ENCODE measurements at regions not wholly inside any gene's neighbourhood (a gene's known extent, or its start where the extent isn't known, plus 50 kb on each side); places are given as distances from the start of the nearest gene placed in this dataset.

- no peaks in the 10 kb centered on the region for H3K9me3 ChIP-seq (ENCODE audit: control insufficient read depth, low read length)
- Mint-ChIP-seq H3K27me3 (ENCODE audit: insufficient read depth) (peaks cover 2% of the 10 kb centered on the region), H3K9me3 (no peaks in the 10 kb centered on the region), H3K36me3 (ENCODE audit: low read depth) (peaks cover 4% of the 10 kb centered on the region), H3K27ac (no peak overlapping the region), H3K4me1 (peaks cover 26% of the 10 kb centered on the region), H3K4me3 (no peak overlapping the region)
- TF ChIP-seq CTCF (conservative IDR thresholded peaks at IDR 0.05): no peak
- H3K27ac ChIP-seq (ENCODE audit: low read depth, low read length): no peak overlapping the region
- DNase-seq: no peak
- no peaks in the 10 kb centered on the region for H3K36me3 ChIP-seq (ENCODE audit: control insufficient read depth, insufficient read depth, low read length)
- H3K4me1 ChIP-seq (ENCODE audit: control insufficient read depth, insufficient read depth, low read length): peaks cover 8% of the 10 kb centered on the region
- H3K4me3 ChIP-seq (ENCODE audit: low read length): no peak overlapping the region
- no peak overlapping the region for H3K9ac ChIP-seq (ENCODE audit: extremely low read depth, low read length, poor library complexity, severe bottlenecking)
- no peaks in the 10 kb centered on the region for H3K27me3 ChIP-seq (ENCODE audit: control insufficient read depth, insufficient read depth, low read length, poor library complexity, severe bottlenecking)
- WGBS, 2 experiments (ENCODE audit: insufficient coverage in 1 of 2, insufficient read length in 1 of 2): 90 to 100% methylated on average over 1 of the region's 1 CpG
Observed at GRCh38 chr15:81942157-81942556, 103.7 kb downstream of the MEX3B start.

GRCh38 chr15:81941479-81941878 is 104.3 kb downstream of the MEX3B start:
- Mint-ChIP-seq H3K36me3 (ENCODE audit: low read depth) (peaks cover 2% of the 10 kb centered on the region), H3K4me1 (peaks cover 29% of the 10 kb centered on the region), H3K4me3 (no peak overlapping the region), H3K9me3 (no peaks in the 10 kb centered on the region), H3K27ac (no peak overlapping the region), H3K27me3 (ENCODE audit: insufficient read depth) (peaks cover 2% of the 10 kb centered on the region)
- no peak overlapping the region for H3K27ac ChIP-seq (ENCODE audit: low read depth, low read length)
- peaks cover 8% of the 10 kb centered on the region for H3K4me1 ChIP-seq (ENCODE audit: control insufficient read depth, insufficient read depth, low read length)
- H3K27me3 ChIP-seq (ENCODE audit: control insufficient read depth, insufficient read depth, low read length, poor library complexity, severe bottlenecking): no peaks in the 10 kb centered on the region
- no peak for TF ChIP-seq CTCF (conservative IDR thresholded peaks at IDR 0.05)
- no peak overlapping the region for H3K9ac ChIP-seq (ENCODE audit: extremely low read depth, low read length, poor library complexity, severe bottlenecking)
- no peaks in the 10 kb centered on the region for H3K36me3 ChIP-seq (ENCODE audit: control insufficient read depth, insufficient read depth, low read length)
- no peak for DNase-seq
- no peak overlapping the region for H3K4me3 ChIP-seq (ENCODE audit: low read length)
- 65 to 70% methylated on average over 4 of the region's 4 CpGs for WGBS, 2 experiments (ENCODE audit: insufficient coverage in 1 of 2, insufficient read length in 1 of 2)
- H3K9me3 ChIP-seq (ENCODE audit: control insufficient read depth, low read length): no peaks in the 10 kb centered on the region

DNA sequence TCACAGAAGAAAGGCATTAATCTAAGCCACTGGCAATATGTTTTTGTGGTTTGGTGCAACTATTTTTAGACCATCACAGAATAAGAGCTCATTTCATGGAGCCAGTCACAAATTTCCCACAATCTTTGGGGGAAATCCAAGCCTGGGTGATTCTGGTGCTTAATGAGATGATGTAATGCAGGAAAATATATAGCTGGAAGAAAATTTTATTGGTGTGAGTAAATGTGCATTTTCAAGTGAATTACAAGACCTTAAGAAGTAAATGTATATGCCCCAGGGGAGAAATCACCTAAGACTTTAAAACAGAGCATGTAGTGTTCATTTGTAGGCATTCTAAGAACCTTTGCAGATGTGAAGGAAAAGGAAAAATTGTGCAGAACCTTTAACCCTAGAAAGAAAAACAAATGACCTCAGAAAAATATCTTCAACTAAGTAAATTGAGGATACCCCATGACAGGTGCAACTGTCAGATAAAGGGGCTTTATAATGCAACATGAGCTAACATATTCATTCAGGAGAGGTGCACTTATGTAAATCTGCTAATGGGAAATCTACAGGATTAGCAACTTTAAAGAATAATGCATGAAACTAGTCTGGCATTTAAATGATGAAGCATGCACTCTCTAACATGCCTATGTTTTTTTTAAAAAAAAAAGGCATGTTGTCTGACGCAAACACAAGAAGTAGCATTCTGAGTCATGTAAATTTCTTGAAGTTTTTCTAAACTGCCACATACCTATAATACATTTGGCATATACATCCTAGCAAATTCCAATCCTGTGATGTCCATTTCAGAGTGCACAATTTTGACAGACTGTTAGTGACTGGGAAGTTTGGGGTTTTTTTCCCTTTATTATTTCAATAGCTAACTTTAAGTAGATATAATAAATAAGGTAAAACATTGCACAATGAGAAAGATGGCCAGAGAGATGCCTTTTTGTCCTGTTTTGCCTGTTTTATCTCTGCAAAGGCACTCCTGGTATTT is 105.1 kb downstream of the MEX3B start:
- no peak for TF ChIP-seq CTCF (conservative IDR thresholded peaks at IDR 0.05)
- WGBS, 2 experiments (ENCODE audit: insufficient coverage in 1 of 2, insufficient read length in 1 of 2): 100% methylated on average over 1 of the region's 1 CpG; no CpG with 5 or more reads in 1 of the 2 experiments
- Mint-ChIP-seq H3K36me3 (ENCODE audit: low read depth) (peaks cover 2% of the 10 kb centered on the region), H3K4me3 (no peak overlapping the region), H3K27me3 (ENCODE audit: insufficient read depth) (peaks cover 2% of the 10 kb centered on the region), H3K9me3 (no peaks in the 10 kb centered on the region), H3K4me1 (peaks cover 29% of the 10 kb centered on the region), H3K27ac (no peak overlapping the region)
- DNase-seq: no peak
- no peaks in the 10 kb centered on the region for H3K9me3 ChIP-seq (ENCODE audit: control insufficient read depth, low read length)
- no peak overlapping the region for H3K4me3 ChIP-seq (ENCODE audit: low read length)
- no peak overlapping the region for H3K9ac ChIP-seq (ENCODE audit: extremely low read depth, low read length, poor library complexity, severe bottlenecking)
- peaks cover 8% of the 10 kb centered on the region for H3K4me1 ChIP-seq (ENCODE audit: control insufficient read depth, insufficient read depth, low read length)
- H3K36me3 ChIP-seq (ENCODE audit: control insufficient read depth, insufficient read depth, low read length): no peaks in the 10 kb centered on the region
- H3K27ac ChIP-seq (ENCODE audit: low read depth, low read length): no peak overlapping the region
- no peaks in the 10 kb centered on the region for H3K27me3 ChIP-seq (ENCODE audit: control insufficient read depth, insufficient read depth, low read length, poor library complexity, severe bottlenecking)

All from endodermal cell (in vitro differentiated cells).